GM19324 (cell line): ENCODE measurements at regions not wholly inside any gene's neighbourhood (a gene's known extent, or its start where the extent isn't known, plus 50 kb on each side); places are given as distances from the start of the nearest gene placed in this dataset.
"Not testable (repeated sequence)": the region's sequence is repeated elsewhere in the genome, so short reads cannot be mapped to it uniquely, and the experiment has no call there.

Experiments
- ATAC-seq: cut with Tn5 transposase; IDR thresholded peaks from one replicate; pipeline ENCODE4 v1.9.1; 2021; ENCODE audit warnings: mild to moderate bottlenecking, moderate library complexity; ENCODE audit not compliant: unreplicated experiment, low FRiP score

DNA sequence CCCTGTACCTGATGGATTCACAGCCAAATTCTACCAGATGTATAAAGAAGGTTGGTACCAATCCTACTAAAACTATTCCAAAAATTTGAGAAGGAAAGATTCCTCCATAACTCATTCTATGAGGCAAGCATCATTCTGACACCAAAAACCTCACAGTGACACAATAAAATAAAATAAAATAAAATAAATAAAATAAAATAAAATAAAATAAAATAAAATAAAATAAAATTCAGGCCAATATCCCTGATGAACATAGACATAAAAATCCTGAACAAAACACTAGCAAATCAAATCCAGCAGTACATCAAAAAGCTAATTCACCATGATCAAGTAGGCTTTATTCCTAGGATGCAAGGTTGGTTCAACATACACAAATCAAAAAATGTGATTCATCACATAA, 108.1 kb downstream of the PROX1 start:
- ATAC-seq, result not testable (repeated sequence)

DNA sequence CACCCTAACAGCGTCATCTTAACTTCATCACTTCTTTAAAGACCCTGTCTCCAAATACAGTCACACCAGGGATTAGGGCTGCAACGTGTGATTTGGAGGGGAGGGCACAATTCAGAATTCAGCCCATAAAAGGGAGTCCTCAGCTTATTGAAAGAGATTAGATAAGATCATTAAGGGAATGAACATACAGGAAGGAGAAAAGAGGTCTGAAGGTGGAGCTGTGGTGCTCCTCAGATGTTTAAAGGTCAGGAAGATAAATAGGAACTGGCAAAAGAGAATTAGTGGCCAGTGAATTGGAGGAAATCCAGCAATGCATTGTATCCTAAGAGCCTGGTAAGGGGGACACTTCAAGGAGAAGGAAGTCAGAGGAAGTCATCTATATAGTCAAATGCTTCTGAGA, 113.5 kb downstream of the PROX1 start:
- no peak for ATAC-seq

GRCh38 chr1:214101828-214102227, 114.1 kb downstream of the PROX1 start:
- no peak for ATAC-seq

GRCh38 chr1:214102907-214103306, 115.1 kb downstream of the PROX1 start:
- ATAC-seq, result no peak

GRCh38 chr1:214103778-214104177, 116.0 kb downstream of the PROX1 start:
- no peak for ATAC-seq

DNA sequence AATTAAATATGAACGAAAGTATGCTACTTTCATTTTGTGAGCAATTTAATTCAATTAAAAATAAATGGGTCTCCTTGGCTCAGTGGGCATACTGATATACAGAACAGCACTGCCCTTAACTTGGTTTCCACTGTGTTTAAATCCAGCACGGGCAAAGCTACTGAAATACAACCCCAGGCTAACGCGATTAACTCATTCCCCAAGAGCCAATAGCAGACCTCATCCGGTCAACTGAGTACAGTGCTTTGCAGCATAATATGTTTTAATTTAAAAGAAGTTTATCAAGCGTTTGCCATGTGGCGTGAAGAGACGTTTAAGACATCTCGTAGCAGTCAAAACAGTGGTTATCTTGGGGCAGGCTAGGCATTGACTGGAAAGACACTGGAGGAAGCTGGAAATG, 118.6 kb downstream of the PROX1 start:
- ATAC-seq, result no peak

DNA sequence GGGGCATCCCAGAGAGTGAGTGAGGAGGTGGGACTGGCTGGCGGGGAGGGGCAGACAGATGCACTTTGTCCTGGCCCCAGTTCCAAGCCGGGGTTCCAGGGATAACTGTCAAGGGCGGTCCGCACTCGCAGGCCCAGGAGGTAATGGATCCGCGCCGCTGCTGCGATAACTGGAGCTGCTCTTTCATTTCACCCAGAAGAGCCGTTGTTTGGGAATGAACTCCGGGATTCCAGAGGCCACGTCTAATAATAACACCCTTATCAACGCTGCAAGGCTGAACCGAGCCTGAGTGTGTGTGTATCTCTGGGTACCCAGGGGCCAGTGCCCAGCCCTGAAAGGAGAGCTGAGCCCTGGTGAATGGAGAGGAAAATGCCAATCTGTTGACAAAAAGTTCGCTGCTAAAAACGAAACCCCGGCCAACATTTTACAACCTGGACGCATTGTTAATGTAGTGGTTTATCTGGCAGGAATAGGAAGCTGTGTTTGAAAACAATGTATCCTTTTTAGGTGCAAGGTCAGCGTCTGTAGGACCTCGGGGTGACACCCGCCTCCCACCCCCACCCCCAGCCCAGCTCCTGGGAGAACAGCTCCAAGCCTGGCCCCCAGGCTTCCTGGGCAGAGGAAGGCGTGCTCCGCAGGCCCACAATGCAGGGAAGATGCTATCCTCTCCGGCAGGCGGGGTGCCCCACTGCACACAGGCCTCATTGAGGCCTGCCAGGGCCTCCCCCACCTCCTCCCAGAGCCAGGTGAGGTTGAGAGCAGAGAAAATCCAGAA, 119.7 kb downstream of the PROX1 start:
- ATAC-seq, result no peak

DNA sequence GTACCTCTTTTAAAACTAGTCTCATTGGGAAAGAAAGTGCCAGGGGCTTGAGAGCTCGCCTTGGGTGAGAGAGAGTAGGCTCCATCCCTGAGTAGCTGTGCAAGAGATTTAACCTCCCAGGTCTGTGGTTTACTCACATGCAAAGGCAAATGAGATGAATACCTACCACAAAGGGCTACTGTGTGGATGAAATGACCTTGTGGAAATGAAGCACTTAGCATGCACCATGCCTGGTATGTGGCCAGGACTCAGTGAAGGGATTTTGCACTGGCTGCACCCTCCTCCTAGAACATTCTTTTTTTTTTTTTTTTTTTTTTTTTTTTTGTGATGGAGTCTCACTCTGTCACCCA, 120.3 kb downstream of the PROX1 start:
- no peak for ATAC-seq

DNA sequence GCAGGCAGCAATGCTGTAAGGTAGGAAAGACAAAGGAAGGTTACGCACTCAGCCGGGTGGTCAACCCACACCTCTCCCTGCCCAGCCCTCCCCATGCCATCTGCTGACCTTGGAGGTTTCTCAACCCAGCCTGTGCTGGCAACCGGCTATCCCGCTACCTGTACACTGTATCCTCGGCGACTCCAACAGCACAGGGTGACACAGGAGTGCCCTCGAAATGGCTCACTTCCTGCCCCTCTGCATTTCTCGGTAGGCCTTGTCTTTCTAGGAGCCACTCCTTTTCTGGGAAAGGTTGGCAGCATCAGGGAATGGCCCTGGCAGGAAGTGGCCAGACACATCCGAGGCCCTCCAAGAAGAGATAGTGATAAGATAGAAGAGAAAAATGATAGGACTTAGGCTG, 124.0 kb downstream of the PROX1 start:
- ATAC-seq, result no peak

DNA sequence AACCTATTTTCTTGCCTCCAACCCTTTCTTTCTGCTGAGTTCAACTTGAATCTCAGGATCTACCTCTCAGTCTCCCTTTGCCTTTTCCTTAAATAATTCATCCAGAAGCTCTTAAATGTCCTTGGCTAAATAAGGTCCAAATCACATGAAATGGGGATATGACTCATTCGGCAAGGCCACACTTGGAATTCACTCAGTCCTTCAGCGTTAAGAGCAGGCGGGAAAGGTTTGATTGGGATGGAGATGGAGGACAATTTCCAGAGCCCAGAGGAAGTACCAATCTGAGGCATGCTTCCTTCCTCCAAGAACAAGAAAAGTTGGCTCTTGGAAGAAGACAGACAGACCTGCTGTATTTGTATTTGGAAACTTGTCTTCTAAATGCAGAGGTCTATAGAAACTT, 128.5 kb downstream of the PROX1 start:
- ATAC-seq, result no peak

DNA sequence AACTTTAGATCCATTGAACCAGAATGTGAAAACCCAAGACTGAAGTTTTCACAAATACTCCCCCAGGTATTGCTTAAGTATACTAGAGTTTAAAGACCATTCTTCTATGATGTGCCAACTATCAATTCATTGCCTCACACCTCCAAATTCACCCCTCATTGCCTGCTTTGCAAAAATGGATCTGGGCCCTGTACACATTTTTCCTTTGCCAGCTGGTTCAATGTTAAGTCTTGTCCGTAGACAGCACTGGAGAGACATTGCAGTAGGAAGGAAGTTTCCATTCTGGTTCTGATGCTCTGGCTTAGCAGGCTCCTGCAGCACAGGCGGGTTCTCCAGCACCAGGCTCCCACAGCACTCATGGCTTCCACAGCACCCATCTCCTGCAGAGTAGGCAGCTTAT, 130.0 kb downstream of the PROX1 start:
- ATAC-seq, result no peak

- ATAC-seq, result no peak
Measured at GRCh38 chr1:214120191-214120590, 132.4 kb downstream of the PROX1 start.

DNA sequence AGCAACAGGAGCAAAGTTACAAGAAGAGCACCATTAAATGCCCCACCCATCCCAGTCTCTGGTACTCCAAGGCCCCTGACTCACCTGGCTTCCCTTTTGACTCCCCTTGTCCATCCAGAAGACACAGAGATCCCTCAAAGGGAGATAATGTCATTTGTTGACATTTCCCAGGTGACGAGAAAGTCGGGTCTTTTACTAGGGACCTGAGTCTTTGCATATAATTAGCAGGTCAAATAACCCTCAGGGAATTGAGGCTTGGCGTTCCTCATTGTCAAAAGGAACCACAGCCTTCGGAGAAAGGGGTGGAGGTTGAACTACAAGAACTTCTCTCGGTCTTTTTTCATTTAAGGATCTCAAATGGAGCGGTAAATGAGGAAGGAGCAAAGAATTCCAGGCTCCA, 133.2 kb downstream of the PROX1 start:
- ATAC-seq, result no peak

DNA sequence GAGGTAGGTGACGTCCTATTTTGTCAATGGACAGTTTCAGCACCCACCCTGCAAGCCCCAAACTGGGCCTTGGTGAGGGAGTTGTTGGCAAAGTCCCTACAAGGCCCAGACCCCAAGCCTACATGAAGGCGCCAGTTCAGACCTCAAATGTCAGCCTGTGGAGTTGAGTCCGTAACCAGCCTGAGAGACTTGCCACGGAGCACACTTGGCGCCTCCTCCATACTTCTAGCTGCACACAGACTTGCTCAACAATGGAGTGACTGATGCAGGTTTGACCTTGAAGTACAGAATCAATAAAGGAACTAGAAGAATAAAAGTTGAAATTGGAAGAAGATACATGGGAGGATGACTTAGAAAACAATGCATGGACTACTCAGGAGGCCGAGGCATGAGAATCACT, 134.3 kb downstream of the PROX1 start:
- no peak for ATAC-seq

DNA sequence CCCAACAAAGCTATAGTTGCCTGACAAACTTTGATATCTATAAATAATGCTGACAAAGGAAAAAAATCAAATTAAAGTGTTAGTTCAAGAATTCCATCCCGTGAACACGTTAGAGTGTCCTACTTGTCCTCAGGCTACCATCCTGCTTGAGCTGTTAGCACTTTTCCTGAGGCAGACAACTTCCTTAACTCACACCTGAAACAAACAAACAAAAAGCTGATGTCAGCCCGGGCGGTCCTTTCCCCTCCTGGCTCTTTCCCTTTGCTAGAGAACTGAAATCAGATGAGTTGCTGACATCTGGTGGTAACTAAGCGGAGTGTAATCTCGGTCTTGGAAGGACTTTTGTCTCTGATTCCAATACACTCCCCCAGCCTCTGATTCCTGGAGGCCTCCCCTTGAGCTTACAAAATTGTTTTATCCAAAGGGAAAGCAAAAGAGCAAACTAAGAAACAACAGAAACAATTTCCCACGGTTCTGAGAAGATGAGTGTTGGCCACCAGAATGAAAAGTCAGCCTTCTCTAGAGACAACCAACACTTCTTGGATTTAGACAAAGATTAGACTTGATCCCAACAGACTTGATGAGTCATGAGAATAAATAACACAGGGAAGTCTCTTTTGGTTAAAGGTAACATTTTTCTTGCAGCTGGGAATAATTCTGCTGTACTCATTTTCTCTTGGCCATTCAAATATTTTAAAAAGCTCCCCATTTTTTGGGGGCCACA, 135.4 kb downstream of the PROX1 start:
- ATAC-seq, result peak; percentile 60

- ATAC-seq, result no peak
Measured at GRCh38 chr1:214124281-214124805, 136.6 kb downstream of the PROX1 start.

- ATAC-seq, result no peak
Measured at GRCh38 chr1:214124915-214125314, 137.1 kb downstream of the PROX1 start.

GRCh38 chr1:214125819-214126218, 138.0 kb downstream of the PROX1 start:
- no peak for ATAC-seq

GRCh38 chr1:214126697-214127146, 138.9 kb downstream of the PROX1 start:
- ATAC-seq, result no peak

DNA sequence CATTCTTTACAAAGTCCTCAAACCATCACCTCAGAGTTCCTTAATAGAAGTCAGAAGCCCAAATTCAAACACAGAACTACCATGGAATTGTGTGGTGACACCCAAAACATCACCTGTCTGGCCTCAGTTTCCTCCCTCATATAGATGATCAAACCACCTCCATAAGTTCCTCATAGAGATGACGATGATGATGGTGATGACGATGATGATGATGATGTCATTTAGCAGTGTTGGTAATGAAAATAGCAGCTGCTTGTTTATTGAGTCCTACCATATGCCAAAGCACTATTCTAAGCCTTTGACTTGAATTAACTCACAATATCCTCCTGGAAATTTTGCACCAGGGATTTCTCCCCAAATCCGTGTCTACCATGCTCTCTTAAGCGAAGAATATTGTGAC, 139.9 kb downstream of the PROX1 start:
- no peak for ATAC-seq

- no peak for ATAC-seq
Measured at GRCh38 chr1:214135886-214136285, 145.1 kb upstream of the SMYD2 start.
